ENCODE measurements at regions not wholly inside any gene's neighbourhood (a gene's known extent, or its start where the extent isn't known, plus 50 kb on each side); places are given as distances from the start of the nearest gene placed in this dataset.

- no peak overlapping the region for H3K27ac ChIP-seq
- H3K36me3 ChIP-seq (replicated peaks): no peaks in the 10 kb centered on the region
- TF ChIP-seq CTCF (IDR thresholded peaks at IDR 0.05; ENCODE audit: low read depth, low read length, missing control alignments): no peak
- H3K27me3 ChIP-seq (replicated peaks): no peaks in the 10 kb centered on the region
- in situ Hi-C loops (cut with HindIII; ENCODE audit: low pct_ligation_motif_present, low sequenced_read_pairs): no loop called here
- H3K4me3 ChIP-seq (ENCODE audit: low read depth, low read length): no peak overlapping the region
- no peak for DNase-seq
Observed at GRCh38 chr5:75837258-75837841, 120.1 kb upstream of the POC5 start.

GRCh38 chr5:75831561-75831960 lies 114.3 kb upstream of the POC5 start:
- DNase-seq: no peak
- H3K4me3 ChIP-seq (ENCODE audit: low read depth, low read length): no peak overlapping the region
- H3K27me3 ChIP-seq (replicated peaks): no peaks in the 10 kb centered on the region
- H3K27ac ChIP-seq: no peak overlapping the region
- no peaks in the 10 kb centered on the region for H3K36me3 ChIP-seq (replicated peaks)
- in situ Hi-C loops (cut with HindIII; ENCODE audit: low pct_ligation_motif_present, low sequenced_read_pairs): no loop called here
- TF ChIP-seq CTCF (IDR thresholded peaks at IDR 0.05; ENCODE audit: low read depth, low read length, missing control alignments): no peak

GRCh38 chr5:75828029-75828428 lies 110.8 kb upstream of the POC5 start:
- in situ Hi-C loops (cut with HindIII; ENCODE audit: low pct_ligation_motif_present, low sequenced_read_pairs): no loop called here
- DNase-seq: no peak
- no peak overlapping the region for H3K4me3 ChIP-seq (ENCODE audit: low read depth, low read length)
- no peak for TF ChIP-seq CTCF (IDR thresholded peaks at IDR 0.05; ENCODE audit: low read depth, low read length, missing control alignments)
- no peak overlapping the region for H3K27ac ChIP-seq
- H3K27me3 ChIP-seq (replicated peaks): no peaks in the 10 kb centered on the region
- no peaks in the 10 kb centered on the region for H3K36me3 ChIP-seq (replicated peaks)

- no peak overlapping the region for H3K4me3 ChIP-seq (ENCODE audit: low read depth, low read length)
- no peaks in the 10 kb centered on the region for H3K27me3 ChIP-seq (replicated peaks)
- no peak overlapping the region for H3K27ac ChIP-seq
- TF ChIP-seq CTCF (IDR thresholded peaks at IDR 0.05; ENCODE audit: low read depth, low read length, missing control alignments): no peak
- in situ Hi-C loops (cut with HindIII; ENCODE audit: low pct_ligation_motif_present, low sequenced_read_pairs): no loop called here
- DNase-seq: no peak
- no peaks in the 10 kb centered on the region for H3K36me3 ChIP-seq (replicated peaks)
Observed at GRCh38 chr5:75824323-75824722, 107.1 kb upstream of the POC5 start.

GRCh38 chr5:75823811-75824210 lies 106.6 kb upstream of the POC5 start:
- H3K36me3 ChIP-seq (replicated peaks): no peaks in the 10 kb centered on the region

More at GRCh38 chr5:75823811-75824210, 106.6 kb upstream of the POC5 start:
- Histone ChIP-seq H3K27ac (no peak overlapping the region), H3K27me3 (replicated peaks) (no peaks in the 10 kb centered on the region), H3K4me3 (ENCODE audit: low read depth, low read length) (no peak overlapping the region)
- in situ Hi-C loops (cut with HindIII; ENCODE audit: low pct_ligation_motif_present, low sequenced_read_pairs): no loop called here
- TF ChIP-seq CTCF (IDR thresholded peaks at IDR 0.05; ENCODE audit: low read depth, low read length, missing control alignments): no peak
- no peak for DNase-seq
